BJ (cell line): ENCODE measurements at regions not wholly inside any gene's neighbourhood (a gene's known extent, or its start where the extent isn't known, plus 50 kb on each side); places are given as distances from the start of the nearest gene placed in this dataset.

ENCODE experiments used
- CTCF ChIA-PET: fragments of 350-600 bp; formaldehyde crosslinking; extraction: SDS; loops from one replicate; lab custom pipeline; 2021; ENCODE audit warnings: antibody characterized with exemption, inconsistent platforms; lab: Yijun Ruan, JAX
- POLR2A ChIA-PET: fragments of 300-600 bp; sonication (Branson Sonifier 250); formaldehyde crosslinking; extraction: SDS; loops from one replicate; lab custom pipeline; 2021; ENCODE audit warnings: antibody characterized with exemption; lab: Charles Lee
- DNase-seq: peaks from one replicate; pipeline ENCODE4 v3.0.0-alpha.2; 2011; ENCODE audit warnings: low read depth
- H3K27me3 ChIP-seq: 2 replicates; pipeline ENCODE4 v1.6.0; 2011; ENCODE audit warnings: low read length; ENCODE audit not compliant: control insufficient read depth, insufficient read depth
- H3K36me3 ChIP-seq: 2 replicates; pipeline ENCODE4 v1.5.1; 2011; ENCODE audit warnings: low read length; ENCODE audit not compliant: control insufficient read depth, insufficient read depth
- H3K4me3 ChIP-seq: 2 replicates; pipeline ENCODE4 v1.5.1; 2011; ENCODE audit warnings: low read depth, mild to moderate bottlenecking, control low read depth, low read length
- CTCF ChIP-seq: IDR thresholded peaks from 2 replicates; pipeline ENCODE4 v1.5.1; 2011; ENCODE audit warnings: low read depth, mild to moderate bottlenecking, control low read depth, inconsistent platforms, low read length, moderate library complexity; ENCODE audit not compliant: insufficient read depth

- DNase-seq, result peak; percentile 16
- H3K27me3 ChIP-seq, result no peaks in the 10 kb centered on the region
- POLR2A ChIA-PET, result no interaction called here
- CTCF ChIA-PET, result no interaction called here
- no peaks in the 10 kb centered on the region for H3K36me3 ChIP-seq
- no peak overlapping the region for H3K4me3 ChIP-seq
- no peak for TF ChIP-seq CTCF
These were observed 731.6 kb upstream of the ANKRD30A start for GRCh38 chr10:36393801-36394200.

DNA sequence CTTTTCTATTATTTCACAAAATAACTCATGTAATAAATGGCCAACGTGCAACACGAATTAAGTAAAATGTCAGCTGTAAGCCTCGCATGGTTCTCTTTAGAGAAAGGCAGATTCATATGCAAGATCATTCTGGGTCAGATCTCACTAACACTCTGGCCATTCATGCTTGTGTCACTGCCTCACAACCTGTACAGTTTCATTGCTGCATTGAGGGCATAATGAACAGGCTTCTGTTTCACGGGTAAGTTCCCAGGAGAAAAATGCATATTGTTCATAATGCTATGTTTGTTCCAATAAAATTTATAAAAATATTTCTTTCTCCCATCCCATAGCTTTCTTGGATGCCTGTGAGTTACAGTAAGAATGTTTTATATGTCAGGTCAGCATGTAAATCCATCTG, 734.0 kb upstream of the ANKRD30A start:
- Histone ChIP-seq H3K4me3 (no peak overlapping the region), H3K36me3 (no peaks in the 10 kb centered on the region), H3K27me3 (no peaks in the 10 kb centered on the region)
- ChIA-PET POLR2A (no interaction called here), CTCF (no interaction called here)
- DNase-seq, result no peak
- TF ChIP-seq CTCF, result no peak

GRCh38 chr10:36390221-36390620, 735.2 kb upstream of the ANKRD30A start:
- Histone ChIP-seq H3K27me3 (no peaks in the 10 kb centered on the region), H3K36me3 (no peaks in the 10 kb centered on the region), H3K4me3 (no peak overlapping the region)
- ChIA-PET POLR2A (no interaction called here), CTCF (no interaction called here)
- no peak for DNase-seq
- TF ChIP-seq CTCF, result no peak

DNA sequence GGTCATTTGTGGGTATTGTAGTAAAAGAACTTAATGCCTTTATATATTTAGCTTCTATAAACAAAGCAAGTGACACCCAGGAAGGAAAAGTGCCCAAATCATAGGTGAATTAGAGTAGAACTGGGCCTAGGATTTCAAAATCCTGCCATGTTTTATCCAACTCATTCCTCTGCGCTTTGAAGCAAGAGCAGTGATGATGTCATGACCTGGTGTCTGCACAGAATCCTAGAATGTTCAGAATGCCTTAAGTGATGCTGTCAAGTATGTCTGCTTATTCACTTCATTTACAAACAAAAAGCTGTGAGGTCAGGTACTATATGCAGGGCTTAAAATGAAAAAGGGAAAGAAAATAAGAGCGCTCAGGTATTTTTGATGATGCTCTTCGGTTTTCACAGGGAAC, 737.2 kb upstream of the ANKRD30A start:
- TF ChIP-seq CTCF, result no peak
- CTCF ChIA-PET, result no interaction called here
- no peaks in the 10 kb centered on the region for H3K36me3 ChIP-seq
- no peaks in the 10 kb centered on the region for H3K27me3 ChIP-seq
- no peak overlapping the region for H3K4me3 ChIP-seq
- DNase-seq, result no peak
- POLR2A ChIA-PET, result no interaction called here

GRCh38 chr10:36385693-36386092, 739.7 kb upstream of the ANKRD30A start:
- no peak for TF ChIP-seq CTCF
- no peak for DNase-seq
- Histone ChIP-seq H3K27me3 (no peaks in the 10 kb centered on the region), H3K36me3 (no peaks in the 10 kb centered on the region), H3K4me3 (no peak overlapping the region)
- ChIA-PET POLR2A (no interaction called here), CTCF (no interaction called here)
